PFSK-1 (cell line): ENCODE measurements at regions not wholly inside any gene's neighbourhood (a gene's known extent, or its start where the extent isn't known, plus 50 kb on each side); places are given as distances from the start of the nearest gene placed in this dataset.

Experiments used
- FOXP2 ChIP-seq: optimal IDR thresholded peaks from 2 replicates; pipeline ENCODE3; 2011; ENCODE audit warnings: borderline replicate concordance, control low read depth, inconsistent platforms; ENCODE audit not compliant: insufficient read depth; ENCODE audit errors: extremely low read length, extremely low read depth
- POLR2AphosphoS5 ChIP-seq: IDR thresholded peaks from 2 replicates; pipeline ENCODE4 v1.6.1; 2012; ENCODE audit warnings: low read depth, mild to moderate bottlenecking, control low read depth, low read length, moderate library complexity
- REST ChIP-seq, 2 experiments: IDR thresholded peaks; 2 replicates each; pipeline versions ENCODE4 v1.6.1 to v1.8.0; 2011 to 2012; ENCODE audit warnings: low read depth in 2 of 2, low read length in 2 of 2, control low read depth in 1 of 2, inconsistent platforms in 1 of 2, mild to moderate bottlenecking in 1 of 2, moderate library complexity in 1 of 2; ENCODE audit not compliant: insufficient read depth in 1 of 2
- SIN3A ChIP-seq: IDR thresholded peaks from 2 replicates; pipeline ENCODE4 v1.6.1; 2012; ENCODE audit warnings: mild to moderate bottlenecking, low read length, moderate library complexity, borderline replicate concordance; ENCODE audit not compliant: insufficient read depth
- TAF1 ChIP-seq: IDR thresholded peaks from 2 replicates; pipeline ENCODE4 v1.6.1; 2012; ENCODE audit warnings: low read length, control low read depth, borderline replicate concordance; ENCODE audit not compliant: insufficient read depth

- TF ChIP-seq SIN3A = no peak
Measured at GRCh38 chr14:96975116-96975515, 177.9 kb downstream of the VRK1 start.

GRCh38 chr14:96978525-96979272, 181.5 kb downstream of the VRK1 start:
- TF ChIP-seq REST (IDR thresholded peaks at IDR 0.05; ENCODE audit: insufficient read depth in 1 of 2, low read depth in 2 of 2, low read length in 2 of 2) = no peak
- no peak for TF ChIP-seq SIN3A
- no peak for TF ChIP-seq FOXP2
- no peak for TF ChIP-seq TAF1
- no peak for TF ChIP-seq POLR2AphosphoS5

- no peak for TF ChIP-seq TAF1
- no peak for TF ChIP-seq REST (IDR thresholded peaks at IDR 0.05; ENCODE audit: insufficient read depth in 1 of 2, low read depth in 2 of 2, low read length in 2 of 2)
- no peak for TF ChIP-seq FOXP2
- no peak for TF ChIP-seq SIN3A
- TF ChIP-seq POLR2AphosphoS5 = no peak
Measured at GRCh38 chr14:96979611-96980074, 182.5 kb downstream of the VRK1 start.

DNA sequence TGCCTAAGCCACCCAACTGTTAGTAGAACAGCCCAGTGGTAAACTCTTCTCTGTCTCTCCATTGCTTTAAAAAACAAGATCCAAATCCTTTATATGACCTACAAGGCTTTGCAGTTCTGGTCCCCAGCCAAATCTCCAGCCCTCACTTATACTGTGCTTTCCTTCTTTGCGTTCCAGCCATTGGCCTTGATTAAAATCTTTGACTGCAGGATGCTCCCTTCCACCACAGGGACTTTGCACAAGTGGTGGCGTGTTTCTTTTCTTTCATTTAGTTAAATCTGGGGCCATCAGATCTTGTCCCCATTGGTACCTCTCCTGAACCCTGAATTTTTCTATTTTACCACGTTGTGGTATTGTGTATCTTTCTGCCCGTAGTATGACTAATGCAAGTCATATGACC, 183.7 kb downstream of the VRK1 start:
- TF ChIP-seq REST (IDR thresholded peaks at IDR 0.05; ENCODE audit: insufficient read depth in 1 of 2, low read depth in 2 of 2, low read length in 2 of 2) (no peak), POLR2AphosphoS5 (no peak), TAF1 (no peak), SIN3A (no peak), FOXP2 (no peak)

- TF ChIP-seq TAF1 (no peak), FOXP2 (no peak), REST (IDR thresholded peaks at IDR 0.05; ENCODE audit: insufficient read depth in 1 of 2, low read depth in 2 of 2, low read length in 2 of 2) (no peak), SIN3A (no peak), POLR2AphosphoS5 (no peak)
Measured at GRCh38 chr14:96986256-96987085, 189.3 kb downstream of the VRK1 start.
